CD4-positive, alpha-beta T cell (primary cell): ENCODE measurements at regions not wholly inside any gene's neighbourhood (a gene's known extent, or its start where the extent isn't known, plus 50 kb on each side); places are given as distances from the start of the nearest gene placed in this dataset.

Experiments used
- ATAC-seq: fragments of 200-7000 bp; cut with Tn5 transposase; one replicate; pipeline ENCODE4 v1.10.0; 2022; ENCODE audit warnings: mild to moderate bottlenecking; ENCODE audit not compliant: poor library complexity
- CTCF ChIA-PET: fragments of 350-600 bp; sonication (Branson Sonifier 250); formaldehyde crosslinking; loops from one replicate; lab custom pipeline; 2021; ENCODE audit warnings: antibody characterized with exemption, inconsistent platforms; lab: Charles Lee
- POLR2A ChIA-PET: fragments of 350-600 bp; sonication (Branson Sonifier 250); formaldehyde crosslinking; loops from one replicate; lab custom pipeline; 2021; ENCODE audit warnings: antibody characterized with exemption, inconsistent platforms; lab: Charles Lee
- DNase-seq, 14 experiments: peaks; one replicate each; pipeline ENCODE4 v3.0.0-alpha.2; 2013 to 2020; ENCODE audit warnings: mixed read lengths in 2 of 14
- H3K27ac ChIP-seq, 2 donors: one replicate each; pipeline versions ENCODE4 v1.5.1 to v1.7.0; 2013; ENCODE audit warnings: low read length in 2 of 2, low read depth in 1 of 2, mild to moderate bottlenecking in 1 of 2
- H3K27me3 ChIP-seq, 2 experiments: 1 replicate in 1 of 2; 2 replicates in 1 of 2; pipeline versions ENCODE4 v1.6.1 to v1.7.0; 2013; ENCODE audit warnings: low read length in 2 of 2, control low read depth in 1 of 2, mild to moderate bottlenecking in 1 of 2, moderate library complexity in 1 of 2; ENCODE audit not compliant: insufficient read depth in 2 of 2, control insufficient read depth in 1 of 2
- H3K36me3 ChIP-seq: one replicate; pipeline ENCODE4 v1.6.1; 2013; ENCODE audit warnings: low read length, control low read depth; ENCODE audit not compliant: insufficient read depth
- H3K4me1 ChIP-seq: one replicate; pipeline ENCODE4 v1.6.1; 2013; ENCODE audit warnings: low read length, control low read depth; ENCODE audit not compliant: insufficient read depth
- H3K4me3 ChIP-seq: one replicate; pipeline ENCODE4 v1.5.1; 2013; ENCODE audit warnings: mild to moderate bottlenecking, low read length, moderate library complexity
- H3K9me3 ChIP-seq, 2 experiments: 1 replicate in 1 of 2; 2 replicates in 1 of 2; pipeline versions ENCODE4 v1.6.1 to v1.7.0; 2013; ENCODE audit warnings: low read length in 2 of 2, mild to moderate bottlenecking in 2 of 2, control low read depth in 1 of 2, moderate library complexity in 1 of 2; ENCODE audit not compliant: control insufficient read depth in 1 of 2, insufficient read depth in 1 of 2
- H3K27ac Mint-ChIP-seq: one replicate; pipeline ENCODE4 v1.8.0; 2020; ENCODE audit warnings: mixed read lengths
- H3K27me3 Mint-ChIP-seq: one replicate; pipeline ENCODE4 v1.8.0; 2021; ENCODE audit warnings: mixed read lengths
- H3K36me3 Mint-ChIP-seq: one replicate; pipeline ENCODE4 v1.8.0; 2021; ENCODE audit warnings: low read depth, mixed read lengths
- H3K4me1 Mint-ChIP-seq: one replicate; pipeline ENCODE4 v1.8.0; 2021; ENCODE audit warnings: low read depth, mixed read lengths
- H3K4me3 Mint-ChIP-seq: one replicate; pipeline ENCODE4 v1.8.0; 2020; ENCODE audit warnings: mild to moderate bottlenecking, mixed read lengths
- H3K9me3 Mint-ChIP-seq: one replicate; pipeline ENCODE4 v1.8.0; 2020; ENCODE audit warnings: mixed read lengths
- CTCF ChIP-seq: fragments of 200-600 bp; IDR thresholded peaks from one replicate; pipeline ENCODE4 v1.8.0; 2022; ENCODE audit warnings: antibody characterized with exemption, mild to moderate bottlenecking
- intact Hi-C, 2 experiments: fragments of 100-400 bp; cut with DNase I in 1 of 2; cut with micrococcal nuclease in 1 of 2; formaldehyde crosslinking; loops; one replicate each; pipeline versions ENCODE4 v1.15.1 to v1.9.0; 2023 to 2025; cut with DNase I, micrococcal nuclease

- no peak for TF ChIP-seq CTCF
- H3K36me3 ChIP-seq: no peaks in the 10 kb centered on the region
These were observed 547.2 kb upstream of the ADGRL3 start for GRCh38 chr4:60652933-60653332.

GRCh38 chr4:60655356-60655755, 544.8 kb upstream of the ADGRL3 start:
- H3K4me1 Mint-ChIP-seq: no peaks in the 10 kb centered on the region
- no peaks in the 10 kb centered on the region for H3K36me3 Mint-ChIP-seq
- POLR2A ChIA-PET: no interaction called here
- no peak overlapping the region for H3K4me3 Mint-ChIP-seq
- ATAC-seq (no peak), DNase-seq (no peak)
- H3K9me3 Mint-ChIP-seq: peaks cover 9% of the 10 kb centered on the region
- no peak overlapping the region for H3K4me3 ChIP-seq
- H3K9me3 ChIP-seq: peaks cover 0 to 5% of the 10 kb centered on the region in 2 experiments
- no peaks in the 10 kb centered on the region for H3K4me1 ChIP-seq
- no peaks in the 10 kb centered on the region for H3K36me3 ChIP-seq
- CTCF ChIA-PET: no interaction called here
- intact Hi-C loops: no loop called here
- no peak overlapping the region for H3K27ac Mint-ChIP-seq
- no peaks in the 10 kb centered on the region for H3K27me3 ChIP-seq
- H3K27ac ChIP-seq: no peak overlapping the region
- H3K27me3 Mint-ChIP-seq: no peaks in the 10 kb centered on the region
- no peak for TF ChIP-seq CTCF

More at GRCh38 chr4:60652933-60653332, 547.2 kb upstream of the ADGRL3 start:
- Histone ChIP-seq H3K27ac (no peak overlapping the region), H3K27me3 (no peaks in the 10 kb centered on the region), H3K4me1 (no peaks in the 10 kb centered on the region), H3K9me3 (no peaks in the 10 kb centered on the region), H3K4me3 (no peak overlapping the region)
- CTCF ChIA-PET: no interaction called here
- POLR2A ChIA-PET: interaction anchor here (0.6 kb wide), 1 partner anchor 56 kb away, joined by 3 read pairs; no protein-coding TSS in a partner anchor
- H3K27me3 Mint-ChIP-seq: no peaks in the 10 kb centered on the region
- intact Hi-C loops: no loop called here
- DNase-seq (no peak), ATAC-seq (no peak)
- no peaks in the 10 kb centered on the region for H3K4me1 Mint-ChIP-seq
- H3K9me3 Mint-ChIP-seq: peaks cover 9% of the 10 kb centered on the region
- H3K36me3 Mint-ChIP-seq: no peaks in the 10 kb centered on the region
- H3K27ac Mint-ChIP-seq: no peak overlapping the region
- no peak overlapping the region for H3K4me3 Mint-ChIP-seq

- Histone ChIP-seq H3K4me3 (no peak overlapping the region), H3K27me3 (no peaks in the 10 kb centered on the region), H3K4me1 (no peaks in the 10 kb centered on the region), H3K36me3 (no peaks in the 10 kb centered on the region), H3K9me3 (peaks cover 0 to 5% of the 10 kb centered on the region in 2 experiments), H3K27ac (no peak overlapping the region)
- Mint-ChIP-seq H3K36me3 (no peaks in the 10 kb centered on the region), H3K4me3 (no peak overlapping the region), H3K9me3 (peaks cover 9% of the 10 kb centered on the region), H3K4me1 (no peaks in the 10 kb centered on the region), H3K27me3 (no peaks in the 10 kb centered on the region), H3K27ac (no peak overlapping the region)
- ChIA-PET POLR2A (no interaction called here), CTCF (no interaction called here)
- intact Hi-C loops: no loop called here
- no peak for DNase-seq
- no peak for ATAC-seq
- no peak for TF ChIP-seq CTCF
These were observed 544.0 kb upstream of the ADGRL3 start for GRCh38 chr4:60656171-60656570.
